H1 (cell line): ENCODE measurements at regions not wholly inside any gene's neighbourhood (a gene's known extent, or its start where the extent isn't known, plus 50 kb on each side); places are given as distances from the start of the nearest gene placed in this dataset.

ENCODE experiments used
- CHD1 ChIP-seq: IDR thresholded peaks from 2 replicates; pipeline ENCODE4 v1.6.1; 2012; ENCODE audit warnings: low read depth, low read length, improper control_type of control experiment
- CHD7 ChIP-seq: fragments of 300-600 bp; sonication (generic); IDR thresholded peaks from 2 replicates; pipeline ENCODE4 v1.7.1; 2012; ENCODE audit warnings: low read length, moderate library complexity, mild to moderate bottlenecking, inconsistent platforms; ENCODE audit not compliant: insufficient replicate concordance
- KDM5A ChIP-seq: fragments of 200-600 bp; IDR thresholded peaks from 2 replicates; pipeline ENCODE4 v1.7.1; 2012; ENCODE audit warnings: mild to moderate bottlenecking, low read length, inconsistent platforms, mixed read lengths
- TEAD4 ChIP-seq: IDR thresholded peaks from 2 replicates; pipeline ENCODE4 v1.6.1; 2012; ENCODE audit warnings: low read depth, low read length, inconsistent platforms, mixed read lengths

DNA sequence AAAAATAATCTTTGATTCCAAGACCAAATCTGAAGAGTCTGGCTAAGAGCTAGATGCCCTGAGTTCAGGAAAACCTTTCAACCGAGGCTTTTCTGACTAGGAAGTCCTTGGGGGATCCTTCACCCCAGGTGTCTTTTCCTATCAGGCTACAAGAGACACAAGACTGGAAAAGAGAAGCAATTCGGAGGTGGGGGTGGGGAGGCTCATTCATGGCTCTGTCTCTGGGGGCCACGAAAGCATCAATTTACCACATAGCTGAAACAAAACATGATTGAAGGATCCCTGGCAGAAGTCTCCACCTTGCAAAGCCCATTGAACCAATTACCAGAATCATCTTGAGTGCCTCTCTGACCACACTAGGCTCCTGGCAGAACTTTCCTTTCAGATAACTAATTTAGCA, 239.8 kb upstream of the SALL1 start (continued):
- TF ChIP-seq CHD7 (no peak), KDM5A (no peak), CHD1 (no peak), TEAD4 (no peak)
